Stimulated activated memory B cell treated with anti-CD40 and anti-IgM and Interleukin-4, amounts not matched to agents 10 μg/mL and 1 μg/mL and 100 μg/mL, for 72 hours (primary cell): ENCODE measurements at regions not wholly inside any gene's neighbourhood (a gene's known extent, or its start where the extent isn't known, plus 50 kb on each side); places are given as distances from the start of the nearest gene placed in this dataset.

Source experiments
- ATAC-seq: fragments of 150-1000 bp; cut with Tn5 transposase; 2 replicates; pipeline ENCODE4 v1.10.0; 2021
- H3K27ac Mint-ChIP-seq: one replicate; pipeline ENCODE4 v1.8.0; 2022; ENCODE audit warnings: mild to moderate bottlenecking, mixed read lengths
- H3K27me3 Mint-ChIP-seq: one replicate; pipeline ENCODE4 v1.8.0; 2022; ENCODE audit warnings: mixed read lengths
- H3K36me3 Mint-ChIP-seq: one replicate; pipeline ENCODE4 v1.8.0; 2022; ENCODE audit warnings: mixed read lengths
- H3K4me1 Mint-ChIP-seq: one replicate; pipeline ENCODE4 v1.8.0; 2022; ENCODE audit warnings: mixed read lengths
- H3K4me3 Mint-ChIP-seq: one replicate; pipeline ENCODE4 v1.8.0; 2022; ENCODE audit warnings: mild to moderate bottlenecking, moderate library complexity, mixed read lengths
- H3K9me3 Mint-ChIP-seq: one replicate; pipeline ENCODE4 v1.8.0; 2022; ENCODE audit warnings: mixed read lengths

DNA sequence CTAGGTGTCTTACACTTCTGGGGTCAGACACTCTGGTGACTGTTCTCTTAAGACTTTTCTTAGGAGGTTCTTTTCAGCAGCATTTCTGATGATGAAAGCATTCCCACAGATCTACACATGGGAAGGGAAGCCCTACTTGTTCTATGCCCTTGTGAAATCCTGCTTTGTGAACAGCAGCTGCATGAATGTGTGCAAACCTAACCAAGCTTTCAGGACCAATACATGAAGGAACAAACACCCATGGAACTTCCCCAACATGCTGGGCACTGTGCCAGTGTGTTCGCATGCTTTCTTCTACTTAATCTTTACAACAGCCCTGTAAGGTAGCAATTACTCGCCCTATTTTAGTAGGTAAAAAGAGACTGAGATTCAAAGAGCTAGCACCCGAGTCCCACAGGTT is 439.9 kb upstream of the KLF4 start:
- no peak for ATAC-seq
- no peaks in the 10 kb centered on the region for H3K4me1 Mint-ChIP-seq
- H3K4me3 Mint-ChIP-seq, result no peak overlapping the region
- no peaks in the 10 kb centered on the region for H3K36me3 Mint-ChIP-seq
- no peaks in the 10 kb centered on the region for H3K27me3 Mint-ChIP-seq
- H3K9me3 Mint-ChIP-seq, result no peaks in the 10 kb centered on the region
- no peak overlapping the region for H3K27ac Mint-ChIP-seq

- H3K36me3 Mint-ChIP-seq, result no peaks in the 10 kb centered on the region
- no peak for ATAC-seq
- no peaks in the 10 kb centered on the region for H3K4me1 Mint-ChIP-seq
- no peak overlapping the region for H3K4me3 Mint-ChIP-seq
- no peak overlapping the region for H3K27ac Mint-ChIP-seq
- H3K9me3 Mint-ChIP-seq, result no peaks in the 10 kb centered on the region
- H3K27me3 Mint-ChIP-seq, result no peaks in the 10 kb centered on the region
Measured at GRCh38 chr9:107928701-107929371, 439.3 kb upstream of the KLF4 start.

- ATAC-seq, result no peak
- no peaks in the 10 kb centered on the region for H3K9me3 Mint-ChIP-seq
- H3K36me3 Mint-ChIP-seq, result no peaks in the 10 kb centered on the region
- no peaks in the 10 kb centered on the region for H3K27me3 Mint-ChIP-seq
- H3K4me3 Mint-ChIP-seq, result no peak overlapping the region
- no peaks in the 10 kb centered on the region for H3K4me1 Mint-ChIP-seq
- no peak overlapping the region for H3K27ac Mint-ChIP-seq
Measured at GRCh38 chr9:107927276-107927675, 437.7 kb upstream of the KLF4 start.

- H3K4me3 Mint-ChIP-seq, result no peak overlapping the region
- no peaks in the 10 kb centered on the region for H3K4me1 Mint-ChIP-seq
- no peak for ATAC-seq
- H3K9me3 Mint-ChIP-seq, result no peaks in the 10 kb centered on the region
- H3K27ac Mint-ChIP-seq, result no peak overlapping the region
- no peaks in the 10 kb centered on the region for H3K27me3 Mint-ChIP-seq
- no peaks in the 10 kb centered on the region for H3K36me3 Mint-ChIP-seq
Measured at GRCh38 chr9:107925749-107926297, 436.3 kb upstream of the KLF4 start.

DNA sequence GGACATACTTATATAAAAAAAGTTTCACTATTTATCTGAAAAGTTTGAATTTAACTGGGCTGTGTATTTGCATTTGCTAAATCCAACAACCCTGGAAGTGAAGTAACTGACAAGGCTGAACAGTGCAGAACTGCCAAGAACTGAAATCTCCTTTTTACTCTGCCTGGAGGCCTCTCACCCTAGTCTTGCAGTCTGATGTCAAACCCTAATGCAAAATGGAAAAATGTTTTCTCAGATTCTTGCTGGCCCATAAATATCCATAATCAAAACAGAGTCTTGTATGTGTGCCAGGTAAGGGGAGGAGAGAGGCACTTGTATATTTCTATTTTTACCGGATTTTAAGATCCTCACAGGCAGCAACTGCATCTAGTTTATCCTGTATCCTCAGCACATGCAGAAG is 432.7 kb upstream of the KLF4 start:
- Mint-ChIP-seq H3K36me3 (no peaks in the 10 kb centered on the region), H3K27ac (no peak overlapping the region), H3K9me3 (no peaks in the 10 kb centered on the region), H3K27me3 (no peaks in the 10 kb centered on the region), H3K4me3 (no peak overlapping the region), H3K4me1 (no peaks in the 10 kb centered on the region)
- ATAC-seq, result no peak

- Mint-ChIP-seq H3K27ac (no peak overlapping the region), H3K4me3 (no peak overlapping the region), H3K36me3 (no peaks in the 10 kb centered on the region), H3K9me3 (peaks cover 2% of the 10 kb centered on the region), H3K27me3 (no peaks in the 10 kb centered on the region), H3K4me1 (no peaks in the 10 kb centered on the region)
- ATAC-seq, result no peak
Measured at GRCh38 chr9:107919263-107919662, 429.7 kb upstream of the KLF4 start.

GRCh38 chr9:107918749-107919148 is 429.2 kb upstream of the KLF4 start:
- peaks cover 2% of the 10 kb centered on the region for H3K9me3 Mint-ChIP-seq
- no peaks in the 10 kb centered on the region for H3K27me3 Mint-ChIP-seq
- H3K4me1 Mint-ChIP-seq, result no peaks in the 10 kb centered on the region
- no peak overlapping the region for H3K4me3 Mint-ChIP-seq
- ATAC-seq, result no peak
- H3K27ac Mint-ChIP-seq, result no peak overlapping the region
- H3K36me3 Mint-ChIP-seq, result no peaks in the 10 kb centered on the region

DNA sequence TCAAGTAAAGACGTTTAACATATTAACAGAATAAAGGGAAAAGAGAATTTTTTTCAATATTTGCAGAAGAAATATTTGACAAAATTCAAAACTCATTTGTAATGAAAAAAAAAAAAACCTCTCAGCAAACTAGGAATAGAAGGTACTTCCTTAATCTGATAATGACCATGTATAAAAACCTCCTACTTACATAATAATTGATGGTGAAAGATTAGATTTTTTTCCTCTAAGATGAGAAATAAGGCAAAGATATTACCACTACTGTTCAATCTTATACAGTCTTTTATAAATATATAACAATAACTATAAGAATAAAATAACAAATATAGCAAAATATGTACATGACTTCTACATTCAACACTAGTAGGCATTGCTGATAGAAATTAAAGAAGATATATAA is 424.6 kb upstream of the KLF4 start:
- Mint-ChIP-seq H3K9me3 (peaks cover 9% of the 10 kb centered on the region), H3K4me3 (no peak overlapping the region), H3K27me3 (no peaks in the 10 kb centered on the region), H3K27ac (no peak overlapping the region), H3K36me3 (peaks cover 5% of the 10 kb centered on the region), H3K4me1 (no peaks in the 10 kb centered on the region)
- no peak for ATAC-seq

- Mint-ChIP-seq H3K9me3 (peaks cover 6% of the 10 kb centered on the region), H3K4me1 (peaks cover 19% of the 10 kb centered on the region), H3K4me3 (no peak overlapping the region), H3K36me3 (peaks cover 4% of the 10 kb centered on the region), H3K27me3 (no peaks in the 10 kb centered on the region), H3K27ac (no peak overlapping the region)
- no peak for ATAC-seq
Measured at GRCh38 chr9:107907715-107908114, 418.1 kb upstream of the KLF4 start.

DNA sequence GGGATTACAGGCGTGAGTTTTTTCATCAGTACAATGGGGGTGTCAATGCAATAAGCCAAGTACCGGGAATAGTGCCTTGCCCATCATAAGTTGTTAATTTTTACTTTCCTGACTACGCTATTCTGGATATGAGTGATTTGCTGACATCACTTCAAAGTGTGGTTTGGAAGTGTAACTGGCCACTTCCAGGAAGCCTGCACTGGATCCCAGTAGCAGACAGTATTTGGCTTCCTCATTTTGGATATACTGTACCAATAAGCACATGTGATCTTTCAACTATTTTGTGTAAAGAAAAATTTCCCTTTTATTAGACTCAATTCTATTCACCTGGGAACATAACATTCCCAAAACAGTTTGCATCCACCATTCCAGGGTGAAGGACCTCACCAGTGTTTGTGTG is 417.7 kb upstream of the KLF4 start:
- no peak overlapping the region for H3K4me3 Mint-ChIP-seq
- peaks cover 3% of the 10 kb centered on the region for H3K9me3 Mint-ChIP-seq
- H3K27ac Mint-ChIP-seq, result no peak overlapping the region
- H3K4me1 Mint-ChIP-seq, result peaks cover 19% of the 10 kb centered on the region
- H3K36me3 Mint-ChIP-seq, result no peaks in the 10 kb centered on the region
- ATAC-seq, result no peak
- no peaks in the 10 kb centered on the region for H3K27me3 Mint-ChIP-seq

- H3K9me3 Mint-ChIP-seq, result peaks cover 5% of the 10 kb centered on the region
- no peaks in the 10 kb centered on the region for H3K36me3 Mint-ChIP-seq
- no peaks in the 10 kb centered on the region for H3K27me3 Mint-ChIP-seq
- ATAC-seq, result peak; percentile 64
- peaks cover 19% of the 10 kb centered on the region for H3K4me1 Mint-ChIP-seq
- peak overlapping the region; percentile 44 for H3K27ac Mint-ChIP-seq
- no peak overlapping the region for H3K4me3 Mint-ChIP-seq
Measured at GRCh38 chr9:107906074-107906473, 416.5 kb upstream of the KLF4 start.

GRCh38 chr9:107905308-107906020 is 415.9 kb upstream of the KLF4 start:
- Mint-ChIP-seq H3K9me3 (peaks cover 5% of the 10 kb centered on the region), H3K4me1 (peaks cover 19% of the 10 kb centered on the region), H3K27me3 (no peaks in the 10 kb centered on the region), H3K27ac (peak overlapping the region; percentile 44), H3K4me3 (no peak overlapping the region), H3K36me3 (no peaks in the 10 kb centered on the region)
- no peak for ATAC-seq

GRCh38 chr9:107899961-107900330 is 410.4 kb upstream of the KLF4 start:
- Mint-ChIP-seq H3K27me3 (no peaks in the 10 kb centered on the region), H3K27ac (no peak overlapping the region), H3K9me3 (peaks cover 5% of the 10 kb centered on the region), H3K36me3 (no peaks in the 10 kb centered on the region), H3K4me1 (peaks cover 2% of the 10 kb centered on the region), H3K4me3 (no peak overlapping the region)
- no peak for ATAC-seq

- ATAC-seq, result no peak
- peaks cover 5% of the 10 kb centered on the region for H3K9me3 Mint-ChIP-seq
- no peak overlapping the region for H3K27ac Mint-ChIP-seq
- no peak overlapping the region for H3K4me3 Mint-ChIP-seq
- H3K27me3 Mint-ChIP-seq, result no peaks in the 10 kb centered on the region
- H3K4me1 Mint-ChIP-seq, result no peaks in the 10 kb centered on the region
- no peaks in the 10 kb centered on the region for H3K36me3 Mint-ChIP-seq
Measured at GRCh38 chr9:107898761-107899160, 409.2 kb upstream of the KLF4 start.

- Mint-ChIP-seq H3K36me3 (peaks cover 5% of the 10 kb centered on the region), H3K9me3 (peaks cover 4% of the 10 kb centered on the region), H3K4me3 (no peak overlapping the region), H3K27ac (no peak overlapping the region), H3K27me3 (no peaks in the 10 kb centered on the region), H3K4me1 (no peaks in the 10 kb centered on the region)
- ATAC-seq, result no peak
Measured at GRCh38 chr9:107896544-107896943, 407.0 kb upstream of the KLF4 start.

DNA sequence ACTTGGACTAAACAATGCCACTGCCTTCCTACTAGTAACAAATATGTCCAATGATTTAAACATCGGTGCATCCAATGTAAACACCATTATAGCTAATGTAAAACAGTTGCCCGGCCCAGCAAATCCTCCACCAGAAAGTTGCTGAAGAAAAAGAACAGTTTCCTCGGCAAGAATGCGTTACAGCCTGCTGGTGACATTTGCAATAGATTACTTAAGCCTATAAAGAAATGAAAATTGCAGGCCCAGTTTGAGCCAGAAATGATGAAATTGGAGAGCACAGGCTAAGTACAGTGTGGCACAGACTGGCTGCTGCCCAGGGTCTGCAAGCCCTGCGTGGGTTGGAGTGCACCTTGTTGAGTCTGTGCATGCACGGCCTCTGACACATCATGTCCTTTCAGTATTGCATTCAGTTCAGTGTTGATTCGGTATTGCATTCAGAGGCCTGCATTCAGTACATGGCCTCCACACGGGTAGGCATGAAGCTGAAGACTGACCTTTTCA is 406.0 kb upstream of the KLF4 start:
- no peak overlapping the region for H3K27ac Mint-ChIP-seq
- no peak for ATAC-seq
- H3K4me3 Mint-ChIP-seq, result no peak overlapping the region
- H3K36me3 Mint-ChIP-seq, result peaks cover 5% of the 10 kb centered on the region
- H3K27me3 Mint-ChIP-seq, result no peaks in the 10 kb centered on the region
- peaks cover 6% of the 10 kb centered on the region for H3K9me3 Mint-ChIP-seq
- H3K4me1 Mint-ChIP-seq, result no peaks in the 10 kb centered on the region
